ENCODE measurements at regions not wholly inside any gene's neighbourhood (a gene's known extent, or its start where the extent isn't known, plus 50 kb on each side); places are given as distances from the start of the nearest gene placed in this dataset.

DNA sequence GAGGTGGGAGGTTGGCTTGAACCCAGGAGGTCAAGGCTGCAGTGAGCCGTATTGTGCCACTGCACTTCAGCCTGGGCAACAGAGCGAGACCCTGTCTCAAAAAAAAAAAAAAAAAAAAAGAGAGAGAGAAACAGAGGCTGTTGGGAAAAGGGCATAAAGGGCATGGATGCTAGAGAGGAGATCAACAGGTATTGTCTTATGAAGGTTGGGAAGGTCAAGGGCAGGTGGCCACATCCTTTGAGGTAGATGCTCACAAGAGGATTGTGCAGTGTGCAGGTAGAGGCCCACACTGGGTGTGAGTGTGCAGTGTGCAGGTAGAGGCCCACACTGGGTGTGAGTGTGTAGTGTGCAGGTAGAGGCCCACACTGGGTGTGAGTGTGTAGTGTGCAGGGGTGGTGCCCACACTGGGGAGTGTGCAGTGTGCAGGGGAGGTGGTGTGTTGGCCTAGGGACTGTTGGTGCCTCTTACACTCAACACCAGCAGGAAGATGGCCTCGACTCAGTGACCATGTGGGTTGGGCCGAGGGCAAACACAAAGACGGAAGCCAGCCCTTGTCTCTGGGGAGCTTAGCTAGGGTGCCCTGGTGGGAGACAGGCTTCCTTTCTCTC, 404.9 kb upstream of the TNRC6C start:
- intact Hi-C loops (cut with DNase I; ENCODE audit: low total_unique reads): no loop called here
- TF ChIP-seq EP300 (IDR thresholded peaks at IDR 0.05): no peak
- TF ChIP-seq POLR2AphosphoS5 (IDR thresholded peaks at IDR 0.05): no peak
- no peak for TF ChIP-seq POLR2A (IDR thresholded peaks at IDR 0.05)
- TF ChIP-seq CTCF (IDR thresholded peaks at IDR 0.05): no peak
- WGBS, 5 donors: 73 to 93% (median 88%) methylated on average over 5 of the region's 5 CpGs
- Histone ChIP-seq H3K4me3 (no peak overlapping the region), H3K36me3 (no peaks in the 10 kb centered on the region), H3K27ac (no peak overlapping the region), H3K9me3 (no peaks in the 10 kb centered on the region), H3K27me3 (peaks cover 0 to 28% (median 24%) of the 10 kb centered on the region in 3 donors), H3K4me1 (peaks cover 0 to 12% (median 9%) of the 10 kb centered on the region in 4 donors)
- no peak for DNase-seq

- Histone ChIP-seq H3K27me3 (peaks cover 0 to 28% (median 24%) of the 10 kb centered on the region in 3 donors), H3K9me3 (no peaks in the 10 kb centered on the region), H3K27ac (no peak overlapping the region), H3K4me3 (no peak overlapping the region), H3K36me3 (no peaks in the 10 kb centered on the region), H3K4me1 (peaks cover 0 to 12% (median 9%) of the 10 kb centered on the region in 4 donors)
- 82 to 90% (median 84%) methylated on average over 11 to 16 of the region's 16 CpGs for WGBS, 5 donors
- intact Hi-C loops (cut with DNase I; ENCODE audit: low total_unique reads): no loop called here
- DNase-seq: no peak
- TF ChIP-seq POLR2A (IDR thresholded peaks at IDR 0.05): no peak
- TF ChIP-seq EP300 (IDR thresholded peaks at IDR 0.05): no peak
- no peak for TF ChIP-seq POLR2AphosphoS5 (IDR thresholded peaks at IDR 0.05)
- TF ChIP-seq CTCF (IDR thresholded peaks at IDR 0.05): no peak
Observed at GRCh38 chr17:77555121-77555591, 403.3 kb upstream of the TNRC6C start.

DNA sequence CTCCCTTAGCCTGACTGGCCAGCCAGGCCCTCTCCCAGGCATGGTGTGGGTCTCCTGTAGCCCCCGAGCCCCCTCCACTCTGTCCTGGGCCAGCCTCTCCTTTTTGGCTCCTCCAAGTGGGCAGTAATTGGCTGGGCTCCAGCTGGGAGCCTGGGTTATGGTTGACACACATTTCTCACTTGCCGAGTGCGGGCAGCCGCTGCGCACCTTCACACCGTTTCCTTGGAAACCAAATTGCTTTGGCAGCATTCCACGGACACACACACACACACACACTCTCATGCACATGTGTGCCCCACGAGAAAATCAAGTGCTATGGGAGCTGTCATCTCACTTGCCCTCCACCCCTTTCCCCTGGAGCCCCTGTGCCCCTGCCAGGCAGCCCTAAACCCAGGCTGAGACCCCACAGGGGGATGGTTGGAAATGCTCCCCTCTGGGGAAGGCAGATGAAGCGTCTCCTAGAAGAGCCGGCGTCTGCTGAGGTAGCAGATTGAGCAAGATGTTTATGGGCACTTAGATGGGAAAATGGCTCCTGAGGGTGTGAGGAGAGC, 402.7 kb upstream of the TNRC6C start:
- Histone ChIP-seq H3K36me3 (no peaks in the 10 kb centered on the region), H3K27me3 (peaks cover 0 to 28% (median 24%) of the 10 kb centered on the region in 3 donors), H3K4me3 (no peak overlapping the region), H3K9me3 (no peaks in the 10 kb centered on the region), H3K4me1 (peaks cover 0 to 12% (median 9%) of the 10 kb centered on the region in 4 donors), H3K27ac (no peak overlapping the region)
- no peak for TF ChIP-seq EP300 (IDR thresholded peaks at IDR 0.05)
- no peak for TF ChIP-seq POLR2AphosphoS5 (IDR thresholded peaks at IDR 0.05)
- no peak for TF ChIP-seq CTCF (IDR thresholded peaks at IDR 0.05)
- no peak for TF ChIP-seq POLR2A (IDR thresholded peaks at IDR 0.05)
- intact Hi-C loops (cut with DNase I; ENCODE audit: low total_unique reads): no loop called here
- DNase-seq: peak in 1 of 2 donors; percentile 87
- 19 to 31% (median 24%) methylated on average over 10 to 11 of the region's 11 CpGs for WGBS, 5 donors

- Histone ChIP-seq H3K4me1 (peaks cover 0 to 12% (median 9%) of the 10 kb centered on the region in 4 donors), H3K4me3 (no peak overlapping the region), H3K27me3 (peaks cover 0 to 28% (median 24%) of the 10 kb centered on the region in 3 donors), H3K9me3 (no peaks in the 10 kb centered on the region), H3K27ac (no peak overlapping the region), H3K36me3 (no peaks in the 10 kb centered on the region)
- intact Hi-C loops (cut with DNase I; ENCODE audit: low total_unique reads): no loop called here
- WGBS, 5 donors: 52 to 62% (median 61%) methylated on average over 13 to 14 of the region's 14 CpGs
- TF ChIP-seq EP300 (IDR thresholded peaks at IDR 0.05): no peak
- TF ChIP-seq CTCF (IDR thresholded peaks at IDR 0.05): no peak
- TF ChIP-seq POLR2AphosphoS5 (IDR thresholded peaks at IDR 0.05): no peak
- DNase-seq: no peak
Observed at GRCh38 chr17:77556383-77557061, 402.0 kb upstream of the TNRC6C start.

Measured in stomach (tissue), 8 donors.